HL-60 (cell line): ENCODE measurements at regions not wholly inside any gene's neighbourhood (a gene's known extent, or its start where the extent isn't known, plus 50 kb on each side); places are given as distances from the start of the nearest gene placed in this dataset.

Experiments used
- CTCF ChIP-seq: IDR thresholded peaks from one replicate; pipeline ENCODE4 v1.5.1; 2011; ENCODE audit warnings: low read length, control low read depth, inconsistent platforms; ENCODE audit not compliant: insufficient read depth
- GABPA ChIP-seq: IDR thresholded peaks from 2 replicates; pipeline ENCODE4 v1.6.1; 2012; ENCODE audit warnings: low read depth
- POLR2AphosphoS5 ChIP-seq: IDR thresholded peaks from 2 replicates; pipeline ENCODE4 v1.6.1; 2012; ENCODE audit warnings: low read depth

DNA sequence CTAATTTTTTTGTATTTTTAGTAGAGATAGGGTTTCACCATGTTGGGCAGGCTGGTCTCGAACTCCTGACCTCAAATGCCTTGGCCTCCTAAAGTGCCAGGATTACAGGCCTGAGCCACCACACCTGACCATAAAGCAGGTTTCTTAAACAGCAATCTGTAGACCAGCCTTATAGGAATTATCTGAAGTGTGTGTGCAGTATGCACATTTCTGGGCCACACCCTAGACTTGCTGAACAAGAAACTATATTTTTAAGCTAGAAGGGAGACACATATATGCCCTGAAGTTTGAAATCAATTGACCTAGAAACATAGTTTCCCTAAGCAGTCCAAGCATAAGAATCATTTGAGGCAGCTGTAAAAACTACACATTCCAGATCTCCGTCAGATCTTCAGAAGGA is 805.7 kb downstream of the TUSC7 start:
- TF ChIP-seq CTCF (no peak), GABPA (no peak), POLR2AphosphoS5 (no peak)
